HG03095 (cell line): ENCODE measurements at regions not wholly inside any gene's neighbourhood (a gene's known extent, or its start where the extent isn't known, plus 50 kb on each side); places are given as distances from the start of the nearest gene placed in this dataset.

Source experiments
- ATAC-seq: cut with Tn5 transposase; IDR thresholded peaks from one replicate; pipeline ENCODE4 v1.9.1; 2021; ENCODE audit warnings: moderate library complexity; ENCODE audit not compliant: unreplicated experiment

- ATAC-seq, result no peak
Measured at GRCh38 chr14:105838591-105839424, 312.4 kb downstream of the TMEM121 start.

- ATAC-seq, result no peak
Measured at GRCh38 chr14:105839425-105840265, 313.3 kb downstream of the TMEM121 start.

- no peak for ATAC-seq
Measured at GRCh38 chr14:105840266-105841021, 314.1 kb downstream of the TMEM121 start.

GRCh38 chr14:105841022-105842009 lies 314.9 kb downstream of the TMEM121 start:
- no peak for ATAC-seq

GRCh38 chr14:105842105-105842504 lies 315.7 kb downstream of the TMEM121 start:
- no peak for ATAC-seq

- ATAC-seq, result no peak
Measured at GRCh38 chr14:105843444-105844046, 317.2 kb downstream of the TMEM121 start.

- ATAC-seq, result no peak
Measured at GRCh38 chr14:105844047-105844630, 317.8 kb downstream of the TMEM121 start.

GRCh38 chr14:105844810-105845724 lies 318.7 kb downstream of the TMEM121 start:
- no peak for ATAC-seq

GRCh38 chr14:105845725-105846309 lies 319.4 kb downstream of the TMEM121 start:
- no peak for ATAC-seq

GRCh38 chr14:105846312-105846711 lies 319.9 kb downstream of the TMEM121 start:
- ATAC-seq, result no peak

GRCh38 chr14:105847400-105847799 lies 321.0 kb downstream of the TMEM121 start:
- no peak for ATAC-seq

- no peak for ATAC-seq
Measured at GRCh38 chr14:105848570-105848969, 322.2 kb downstream of the TMEM121 start.

GRCh38 chr14:105849933-105850626 lies 323.7 kb downstream of the TMEM121 start:
- ATAC-seq, result no peak

GRCh38 chr14:105850853-105851581 lies 324.6 kb downstream of the TMEM121 start:
- no peak for ATAC-seq

GRCh38 chr14:105851716-105852377 lies 325.5 kb downstream of the TMEM121 start:
- ATAC-seq, result no peak
